AG20443 (cell line): ENCODE measurements at regions not wholly inside any gene's neighbourhood (a gene's known extent, or its start where the extent isn't known, plus 50 kb on each side); places are given as distances from the start of the nearest gene placed in this dataset.
"Not testable (repeated sequence)": the region's sequence is repeated elsewhere in the genome, so short reads cannot be mapped to it uniquely, and the experiment has no call there.

Experiments used
- DNase-seq: peaks from one replicate; pipeline ENCODE4 v3.0.0; 2012; ENCODE audit warnings: low spot score, mixed read lengths

DNA sequence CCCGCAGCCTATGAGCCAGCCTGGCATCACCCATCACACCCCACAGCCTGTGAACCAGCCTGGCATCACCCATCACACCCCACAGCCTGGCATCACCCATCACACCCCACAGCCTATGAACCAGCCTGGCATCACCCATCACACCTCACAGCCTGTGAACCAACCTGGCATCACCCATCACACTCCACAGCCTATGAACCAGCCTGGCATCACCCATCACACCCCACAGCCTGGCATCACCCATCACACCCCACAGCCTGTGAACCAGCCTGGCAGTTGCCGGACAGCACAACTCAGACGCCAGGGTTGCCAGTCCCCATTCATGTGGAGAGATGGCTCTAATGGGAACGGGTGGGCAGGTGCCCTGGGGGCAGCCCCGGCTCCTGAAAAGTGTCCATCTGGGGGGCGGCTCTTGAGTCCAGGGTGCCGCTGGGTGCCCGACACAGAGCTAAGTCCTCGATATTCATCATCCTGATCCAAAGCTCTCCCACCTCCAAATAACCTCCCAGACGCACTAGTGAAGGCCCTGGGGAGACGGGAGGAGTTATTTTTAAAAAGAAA, 116.9 kb upstream of the AFDN start:
- not testable (repeated sequence) for DNase-seq

DNA sequence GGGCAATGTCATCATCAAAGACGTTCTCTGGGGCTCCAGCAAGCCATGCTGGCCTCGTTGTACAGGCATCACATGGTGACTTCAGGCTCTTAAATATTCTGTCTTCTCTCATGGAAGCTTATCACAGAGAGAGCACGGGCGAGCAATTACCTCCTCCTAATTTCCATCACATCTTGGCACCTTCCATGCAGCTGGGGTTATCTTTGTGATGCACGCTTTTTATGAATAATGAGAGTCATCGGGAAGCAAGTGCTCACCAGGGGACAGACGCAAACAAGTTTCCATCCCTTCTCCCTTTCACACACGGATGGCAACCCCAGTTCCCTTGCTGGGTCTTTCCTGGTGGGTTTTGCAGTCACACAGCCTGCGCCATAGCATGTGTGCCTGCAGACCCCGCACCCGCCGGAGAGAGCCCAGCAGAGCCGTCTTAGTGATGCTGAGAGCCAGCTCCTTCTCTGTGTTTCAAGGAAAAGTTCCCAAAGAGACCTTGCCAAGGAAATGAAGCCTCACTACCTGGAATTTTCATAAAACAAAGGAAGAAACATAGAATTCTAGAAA, 116.3 kb upstream of the AFDN start:
- no peak for DNase-seq

DNA sequence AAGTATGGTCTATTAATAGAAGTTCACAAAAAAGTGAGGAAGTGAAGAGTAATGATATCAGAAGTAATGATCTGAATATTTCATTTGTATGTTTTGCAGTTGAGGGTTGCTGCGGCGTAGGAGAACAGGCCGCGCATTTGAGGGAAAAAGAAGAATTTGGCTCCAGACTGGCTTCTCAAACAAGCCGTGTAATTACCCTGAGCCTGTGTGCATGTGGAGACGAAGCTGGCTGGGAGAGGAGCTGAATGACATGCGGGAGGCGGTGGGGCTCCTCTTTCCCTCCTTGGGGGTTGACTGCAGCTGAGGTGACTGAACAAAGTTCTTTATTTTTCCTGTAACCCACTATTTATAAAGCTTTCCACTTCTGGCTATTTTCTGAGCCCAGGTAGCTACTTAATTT, 115.5 kb upstream of the AFDN start:
- DNase-seq = no peak

DNA sequence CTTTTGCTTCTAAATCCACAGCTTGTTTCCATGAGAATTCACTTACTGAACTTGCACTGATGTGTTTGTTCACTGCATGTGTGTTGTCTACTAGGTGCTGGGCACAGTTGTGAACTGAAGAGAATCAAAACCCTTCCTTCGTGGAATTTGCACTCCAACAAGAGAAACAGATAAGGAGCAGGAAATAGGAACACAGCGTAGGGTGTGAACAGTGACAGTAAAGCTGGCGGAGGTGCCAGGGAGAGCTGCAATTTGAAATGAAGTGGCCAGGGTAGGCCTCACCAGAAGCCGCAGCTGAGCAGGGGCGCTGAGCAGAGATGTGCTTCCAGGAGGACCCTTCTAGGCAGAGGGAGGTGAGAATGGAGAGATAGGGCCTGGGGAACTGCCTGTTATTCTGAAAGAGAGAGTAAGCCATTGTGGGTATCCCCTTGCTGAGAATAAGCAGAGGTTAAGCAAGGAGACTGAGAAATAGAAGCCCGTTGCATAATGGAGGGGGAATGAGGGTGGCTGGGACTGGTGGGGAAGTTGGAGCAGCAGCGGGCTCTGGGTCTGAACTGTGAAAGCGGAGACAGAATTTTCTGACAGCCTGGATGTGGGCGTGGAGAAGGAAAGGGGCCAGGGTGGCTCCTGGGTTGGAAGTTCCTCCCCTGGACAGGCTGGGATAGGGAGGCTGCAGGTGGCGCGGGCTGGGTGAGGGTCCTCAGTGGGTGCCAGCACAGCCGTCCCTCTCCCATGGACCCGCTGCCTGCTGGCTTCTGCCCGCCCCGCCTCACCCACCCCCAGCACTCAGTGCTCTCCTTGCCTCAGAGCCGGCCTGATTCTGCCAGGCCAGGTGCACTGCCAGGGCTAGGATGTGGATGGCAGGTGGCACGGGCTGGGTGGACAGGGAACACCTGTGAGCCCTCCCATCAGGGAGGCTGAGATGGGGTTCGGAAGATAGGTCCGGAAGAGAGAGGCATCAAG, 114.7 kb upstream of the AFDN start:
- no peak for DNase-seq

DNA sequence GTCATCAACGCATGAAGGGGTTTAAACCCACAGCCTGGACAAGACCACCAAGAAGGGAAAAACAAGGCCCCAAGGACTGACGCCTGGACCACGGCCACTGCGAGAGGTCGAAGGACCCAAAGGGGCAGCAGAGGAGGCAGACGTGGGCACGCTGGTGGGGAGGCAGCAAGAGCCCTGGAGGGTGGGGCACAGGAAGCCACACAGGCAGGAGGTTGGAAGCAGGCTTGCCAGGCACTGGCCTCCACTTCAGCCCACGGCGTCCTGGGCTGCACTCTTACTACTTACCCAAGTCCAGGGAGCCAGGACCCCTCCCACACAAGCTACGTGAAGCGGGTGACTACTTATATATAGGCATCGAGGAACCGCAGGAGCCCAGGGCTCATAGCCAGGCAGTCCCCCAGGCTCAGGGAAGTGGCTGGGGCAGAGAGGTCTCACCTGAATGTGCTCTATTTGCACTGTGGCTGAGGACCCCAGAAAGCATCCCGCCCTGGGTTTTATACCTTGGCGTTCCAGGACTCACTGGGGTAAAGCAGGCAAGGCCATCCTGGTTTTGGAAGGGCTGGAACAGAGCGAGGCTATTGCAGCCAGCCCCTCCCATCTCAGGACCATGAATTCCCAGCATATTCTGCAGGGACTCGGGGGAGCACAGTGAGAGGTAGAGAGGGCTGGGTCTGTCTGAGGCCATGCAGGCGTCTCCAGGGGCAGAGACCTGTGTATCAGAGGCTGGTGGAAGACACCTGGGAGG, 113.8 kb upstream of the AFDN start:
- no peak for DNase-seq

DNA sequence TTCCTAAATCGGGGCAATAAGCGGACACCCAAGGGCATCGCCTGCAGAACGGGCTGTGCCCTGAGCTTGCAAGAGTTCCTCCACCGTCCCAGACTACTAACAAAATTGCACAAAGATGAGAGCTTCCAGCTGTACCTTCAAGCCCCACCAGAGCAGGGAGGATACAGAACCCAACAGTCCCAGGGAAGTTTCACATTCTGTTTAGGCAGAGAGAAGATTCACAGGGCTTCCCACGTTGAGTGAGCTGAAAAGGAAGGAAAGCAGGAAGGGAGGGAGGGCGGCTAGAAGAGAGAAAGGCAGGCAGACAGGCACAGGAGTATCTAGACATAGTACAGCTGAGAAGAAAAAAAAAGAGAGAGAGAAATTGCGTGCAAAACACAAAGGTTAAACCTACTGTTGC, 112.6 kb upstream of the AFDN start:
- no peak for DNase-seq

DNA sequence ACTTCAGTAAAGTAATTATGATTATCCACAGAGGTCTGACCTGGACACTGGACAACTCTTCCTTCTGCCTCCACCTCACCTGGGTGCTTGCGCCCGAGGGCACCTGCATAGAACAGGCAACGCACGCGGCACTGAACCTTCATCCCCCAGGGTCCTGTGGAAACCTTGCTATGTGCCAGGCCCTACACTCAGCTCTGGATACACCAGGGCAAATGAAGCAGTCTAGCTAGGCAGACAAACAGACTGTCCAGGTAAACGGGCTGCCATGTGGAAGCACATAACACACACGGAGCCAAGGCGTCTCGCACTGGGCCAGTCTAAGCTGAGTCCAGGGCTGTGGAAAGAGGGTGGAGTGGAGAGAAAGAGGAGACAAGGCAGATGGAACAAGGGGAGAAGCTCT, 109.3 kb upstream of the AFDN start:
- DNase-seq = no peak

DNA sequence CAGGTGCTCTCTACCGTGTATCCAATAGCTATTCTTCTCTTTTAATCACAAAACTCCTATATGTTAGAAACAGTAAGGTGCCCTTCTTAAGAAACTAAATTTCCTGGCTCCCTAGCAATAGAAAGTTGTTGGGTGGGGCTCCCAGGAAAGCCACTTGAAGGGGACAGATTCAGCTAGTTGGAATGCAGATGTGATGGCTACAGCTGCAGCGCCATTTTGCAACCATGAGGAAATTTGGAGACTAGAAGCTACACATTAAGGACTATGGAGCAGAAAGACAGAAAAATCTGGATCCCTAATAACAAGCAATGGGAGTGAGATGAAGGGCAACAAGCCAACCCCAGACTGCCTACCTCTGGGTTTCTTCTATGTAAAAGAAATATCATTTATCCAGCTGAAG, 108.8 kb upstream of the AFDN start:
- DNase-seq = no peak

DNA sequence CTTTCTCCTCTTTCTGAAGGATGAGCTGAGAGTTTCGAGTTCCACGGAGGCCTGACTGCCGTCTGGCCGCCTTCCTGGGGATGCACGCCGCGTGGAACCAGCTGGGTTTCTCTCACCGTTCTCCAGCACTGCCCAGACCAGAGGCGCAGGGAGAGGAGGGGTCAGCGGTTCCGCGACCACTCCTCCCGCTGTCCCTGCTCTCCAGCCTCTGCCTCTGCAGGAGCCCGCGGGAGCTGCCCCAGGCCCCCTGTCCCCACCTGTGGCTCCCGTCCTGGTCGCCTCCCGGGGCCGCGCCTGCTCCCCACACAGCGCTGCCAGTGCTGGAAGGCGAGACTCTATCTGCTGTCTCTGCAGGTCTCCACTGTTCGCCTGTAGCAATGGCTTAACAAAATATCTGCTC, 106.8 kb upstream of the AFDN start:
- DNase-seq = no peak

DNA sequence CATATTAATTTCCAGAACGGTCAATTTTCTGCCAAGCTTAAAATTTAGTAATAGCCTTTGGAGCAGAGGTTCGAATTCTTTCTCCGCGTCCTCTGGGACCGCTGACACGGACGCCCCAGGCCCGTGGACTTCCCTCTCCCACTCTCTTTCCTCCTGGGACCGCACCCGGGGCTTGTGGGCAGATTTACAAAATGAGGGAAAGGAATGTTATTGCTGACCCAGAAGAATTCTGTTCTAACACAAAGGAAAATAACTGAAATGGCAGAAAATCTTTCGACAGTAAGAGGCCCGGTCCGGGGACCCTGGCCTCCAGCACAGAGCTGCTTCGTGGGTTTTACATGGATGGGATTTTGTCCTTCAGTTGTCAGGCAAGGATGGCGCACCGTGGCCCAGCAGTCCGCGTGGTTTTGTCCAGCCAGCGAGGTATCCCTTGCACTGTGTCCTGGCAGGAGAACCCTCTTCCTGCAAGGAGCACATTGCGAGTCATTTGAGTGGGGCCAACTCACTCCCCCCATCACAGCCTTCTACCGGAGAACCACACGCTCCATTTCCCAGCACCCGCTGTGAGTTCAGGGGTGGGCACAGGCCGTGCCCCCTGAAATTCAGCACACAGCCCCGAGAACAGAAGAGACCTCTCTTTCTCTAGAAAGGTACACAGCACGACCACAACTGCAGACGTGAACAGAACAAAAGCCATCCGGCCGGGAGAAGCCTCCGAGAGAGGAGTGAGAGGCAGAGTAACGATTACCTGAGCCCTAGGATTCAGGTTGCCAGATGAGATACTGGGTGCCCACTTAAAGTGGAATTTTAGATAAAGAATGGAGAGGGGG, 106.0 kb upstream of the AFDN start:
- no peak for DNase-seq

DNA sequence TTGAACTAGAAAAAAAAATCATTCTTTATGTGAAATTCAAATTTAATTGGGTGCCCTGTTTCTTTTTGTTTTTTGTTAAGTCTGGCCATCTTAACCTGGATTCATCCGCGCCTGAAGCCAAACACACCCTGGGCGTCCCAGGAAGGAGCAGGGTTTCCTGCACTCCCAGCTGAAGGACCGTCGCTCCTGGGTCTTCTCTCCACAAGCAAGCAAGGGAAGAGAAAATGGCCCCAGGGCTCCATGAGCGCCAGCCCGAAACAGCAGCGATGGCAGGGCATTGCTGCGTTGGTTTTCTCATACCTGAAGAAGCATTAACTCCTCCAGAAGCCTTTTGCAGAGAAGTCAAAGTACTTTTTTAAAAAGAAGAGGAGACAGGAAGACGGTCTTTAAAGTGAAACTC, 105.4 kb upstream of the AFDN start:
- no peak for DNase-seq

DNA sequence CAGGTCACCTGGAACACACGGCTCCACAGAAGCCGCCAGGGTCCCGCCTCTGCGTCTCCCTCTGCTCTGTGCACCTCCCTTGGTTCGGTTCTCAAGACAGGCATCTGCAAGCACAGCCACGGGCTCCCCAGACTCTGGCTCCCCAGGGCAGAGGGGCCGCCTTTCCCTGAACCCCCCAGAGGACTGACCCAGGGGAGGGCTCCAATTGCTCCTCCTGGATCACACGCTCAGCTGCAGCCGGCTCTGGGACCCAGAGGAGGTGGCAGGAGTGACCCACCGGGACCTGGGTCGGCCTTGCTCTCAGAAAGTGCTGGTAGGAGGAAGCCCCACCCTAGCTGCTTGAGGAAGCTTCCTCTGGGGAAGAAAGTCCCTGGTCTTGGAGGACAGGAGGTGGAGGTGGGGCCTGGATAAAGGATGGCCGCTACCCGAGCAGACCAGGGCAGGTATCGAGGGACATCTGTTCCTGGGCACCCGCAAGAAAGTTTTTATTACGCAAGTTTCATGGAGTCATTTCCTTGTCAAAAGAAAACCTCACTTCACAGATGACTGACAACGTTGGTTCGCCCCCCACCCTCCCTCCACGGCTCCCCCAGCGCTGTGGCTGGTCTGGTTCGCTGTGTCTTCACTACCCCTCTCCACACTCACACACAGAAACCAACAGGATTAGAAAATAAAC, 103.9 kb upstream of the AFDN start:
- DNase-seq = no peak

DNA sequence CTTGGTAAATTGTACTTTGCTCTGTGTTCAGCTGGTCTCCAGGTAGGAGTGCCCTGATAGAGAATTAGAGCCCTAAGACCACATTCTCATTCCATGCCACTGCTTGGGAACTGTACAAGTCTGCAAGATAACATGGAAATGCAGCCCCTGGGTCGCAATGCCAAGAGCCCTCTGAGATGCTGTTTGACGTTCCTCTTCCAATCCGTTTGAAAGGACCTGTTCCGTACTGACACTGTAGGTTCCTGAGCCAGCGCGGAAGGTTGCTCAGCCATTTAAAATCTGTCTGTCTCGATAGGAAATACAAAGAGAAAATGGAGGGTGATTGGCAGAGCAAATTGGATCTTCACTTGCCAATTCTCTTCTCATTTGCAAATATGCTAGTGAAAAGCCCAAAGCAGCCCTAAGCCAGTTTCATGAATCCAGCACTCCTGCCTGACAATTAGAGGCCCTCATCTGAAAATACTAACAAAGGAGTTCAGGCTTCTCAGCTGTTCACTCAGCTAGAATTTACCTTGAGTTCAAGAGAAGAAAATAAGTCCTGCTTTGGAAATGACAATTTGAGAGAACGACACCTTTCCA, 100.6 kb upstream of the AFDN start:
- DNase-seq = no peak

DNA sequence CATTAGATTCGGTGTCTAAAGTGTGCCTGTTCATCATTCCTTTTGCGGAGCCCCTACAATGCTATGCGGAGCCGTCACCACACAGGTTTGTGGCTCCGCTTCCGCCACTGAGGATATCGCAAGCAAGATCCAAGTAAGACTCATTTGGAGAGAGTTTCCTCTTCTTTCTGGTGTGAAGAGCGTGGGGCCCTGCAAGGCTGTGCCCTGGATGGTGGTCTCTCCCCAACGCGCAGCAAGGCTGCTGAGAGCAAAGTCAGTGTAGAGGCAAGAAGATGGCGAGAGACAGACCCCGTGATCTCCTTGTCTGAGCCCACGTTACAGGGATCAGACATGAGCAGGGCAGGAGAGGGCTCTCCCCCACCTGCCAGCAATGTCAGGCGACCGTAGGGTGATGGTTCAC, 96.3 kb upstream of the AFDN start:
- no peak for DNase-seq

DNA sequence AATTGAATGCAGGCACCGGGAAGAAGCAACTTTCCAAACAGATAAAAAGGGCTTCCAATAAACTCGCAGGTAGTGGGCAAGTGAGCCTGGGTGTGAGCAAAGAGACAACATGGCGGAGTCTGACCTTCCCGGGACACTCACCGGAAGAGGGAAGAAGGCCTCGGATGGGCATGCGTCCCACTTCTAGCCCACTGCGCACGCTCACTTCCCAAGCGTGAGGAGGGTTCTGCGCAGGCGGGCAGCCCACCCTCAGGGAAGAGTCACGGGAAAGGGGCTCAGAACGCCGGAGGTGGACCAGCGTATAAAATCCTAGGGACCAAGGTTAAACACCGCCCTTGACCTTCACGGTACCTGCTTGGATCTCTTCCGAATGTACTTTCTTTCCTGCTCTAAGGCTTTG, 95.5 kb upstream of the AFDN start:
- DNase-seq = no peak

DNA sequence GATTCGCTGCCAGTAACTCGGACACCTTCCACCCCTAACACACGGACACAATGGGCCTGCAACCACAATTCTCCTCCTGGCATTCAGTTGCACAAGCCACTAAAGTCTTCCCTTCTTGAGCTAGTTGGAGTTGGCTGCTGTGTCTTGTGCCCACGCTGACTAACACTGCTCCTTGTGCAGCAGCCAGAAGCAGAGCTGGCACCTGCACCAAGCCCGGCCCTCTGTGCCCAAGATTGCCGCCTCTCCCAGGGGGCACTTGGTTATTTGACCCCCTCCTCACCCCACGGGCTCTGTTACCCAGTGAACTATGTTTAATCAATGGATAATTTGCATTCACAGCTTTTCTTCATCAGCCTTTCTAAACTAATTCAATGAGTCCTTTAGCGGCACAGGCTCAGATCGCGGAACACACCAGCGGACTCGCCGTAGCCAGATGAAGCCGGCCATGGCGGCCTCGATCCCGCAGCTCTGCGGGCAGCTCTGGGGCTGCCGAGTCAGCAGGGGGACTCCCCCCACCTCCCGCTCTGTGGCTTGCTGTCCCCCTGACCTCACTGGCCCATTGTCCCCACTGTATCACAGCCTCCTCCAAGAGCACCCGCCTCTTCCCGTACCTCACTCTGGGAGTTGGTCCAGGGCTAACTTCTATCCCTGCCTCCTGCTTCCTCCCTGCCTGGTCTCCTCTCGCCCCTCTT, 94.8 kb upstream of the AFDN start:
- DNase-seq = no peak

DNA sequence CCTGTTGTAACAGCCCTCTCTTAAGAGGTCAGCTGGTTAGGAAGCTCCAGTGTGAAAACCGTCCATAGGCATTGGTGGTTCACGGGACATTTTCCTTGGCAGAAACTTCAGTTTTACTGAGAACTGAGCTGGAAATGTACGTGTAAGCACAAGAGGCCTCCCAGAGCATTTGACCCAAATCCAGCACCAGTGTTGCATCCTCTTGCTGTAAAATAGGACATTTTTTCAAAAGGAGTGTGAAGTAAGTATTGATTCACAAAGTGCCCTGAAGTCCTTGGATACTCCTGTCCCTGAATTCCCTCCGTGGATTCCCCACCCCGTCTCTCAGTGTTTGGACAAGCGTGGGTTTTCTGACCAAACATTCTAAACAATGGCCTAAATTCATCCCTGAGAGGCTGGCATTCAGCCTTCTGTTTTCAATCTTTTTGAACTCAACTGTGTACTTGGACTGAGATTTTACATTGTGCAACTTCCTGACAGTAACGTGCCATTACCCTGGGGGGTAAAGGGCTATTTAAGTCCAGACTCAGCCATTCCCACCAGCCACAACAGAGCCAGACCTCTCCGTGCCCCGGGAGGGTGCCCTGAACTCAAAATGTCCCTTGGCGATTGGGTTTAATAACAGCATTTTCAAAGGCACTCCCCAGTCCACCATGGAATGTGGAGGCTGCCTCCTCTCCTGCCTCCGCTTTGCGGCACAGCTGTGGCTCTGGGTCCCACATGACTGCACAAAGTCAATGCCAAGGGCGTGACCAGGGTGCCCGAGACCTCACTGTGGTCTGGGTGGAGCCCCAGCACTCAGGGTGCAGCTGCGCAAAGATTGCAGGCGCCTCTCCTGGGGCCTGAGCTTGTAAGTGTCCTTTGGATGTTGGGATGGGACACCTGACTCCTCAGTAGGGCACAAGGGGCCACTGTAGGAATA, 92.7 kb upstream of the AFDN start:
- no peak for DNase-seq

DNA sequence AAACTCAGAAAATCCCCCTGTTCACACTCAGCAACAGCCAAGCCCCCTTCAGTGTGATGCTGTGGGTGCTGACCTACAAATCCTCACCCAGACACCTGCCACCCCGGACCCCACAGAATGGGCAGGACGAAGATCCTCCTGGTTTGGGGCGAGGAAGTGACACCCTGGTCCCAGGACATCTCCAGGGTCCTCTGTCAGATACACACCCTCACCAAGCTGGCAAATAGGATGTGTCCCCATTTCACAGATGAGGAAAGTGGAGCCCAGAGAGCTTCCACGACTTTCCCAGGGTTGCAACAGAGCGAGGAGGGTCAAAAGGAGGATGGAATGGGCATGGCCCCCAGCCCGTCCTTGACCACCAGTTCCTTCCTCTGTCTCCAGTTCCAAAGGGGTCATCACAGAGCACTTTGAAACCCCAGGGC, 92.0 kb upstream of the AFDN start:
- no peak for DNase-seq
